B cell (primary cell): ENCODE measurements at regions not wholly inside any gene's neighbourhood (a gene's known extent, or its start where the extent isn't known, plus 50 kb on each side); places are given as distances from the start of the nearest gene placed in this dataset.
"Not testable (repeated sequence)": the region's sequence is repeated elsewhere in the genome, so short reads cannot be mapped to it uniquely, and the experiment has no call there.

Experiments used
- ATAC-seq: fragments of 200-7000 bp; cut with Tn5 transposase; one replicate; pipeline ENCODE4 v1.10.0; 2021; ENCODE audit warnings: low read depth, mild to moderate bottlenecking, moderate number of reproducible peaks, moderate library complexity
- CTCF ChIA-PET: fragments of 350-600 bp; sonication (Branson Sonifier 250); formaldehyde crosslinking; loops from one replicate; lab custom pipeline; 2021; ENCODE audit warnings: antibody characterized with exemption, inconsistent platforms; lab: Charles Lee
- POLR2A ChIA-PET: fragments of 350-600 bp; sonication (Branson Sonifier 250); formaldehyde crosslinking; loops from one replicate; lab custom pipeline; 2021; ENCODE audit warnings: antibody characterized with exemption; lab: Charles Lee
- DNase-seq: peaks from one replicate; pipeline ENCODE4 v3.0.0; 2013
- H2AFZ ChIP-seq: 2 replicates; pipeline ENCODE4 v1.6.1; 2012; ENCODE audit warnings: mild to moderate bottlenecking, low read depth, low read length; ENCODE audit not compliant: insufficient read depth, poor library complexity, severe bottlenecking
- H3K27ac ChIP-seq, 2 donors: 1 replicate in 1 of 2; 2 replicates in 1 of 2; pipeline ENCODE4 v1.5.1; 2012 to 2013; ENCODE audit warnings: low read length in 2 of 2, mild to moderate bottlenecking in 2 of 2, moderate library complexity in 1 of 2
- H3K27me3 ChIP-seq, 4 experiments: fragments of 200-600 bp in 1 of 4; sonication (generic) in 1 of 4; replicated peaks in 1 of 4; 1 replicate in 2 of 4; 2 replicates in 2 of 4; pipeline versions ENCODE4 v1.6.1 to v1.7.0; 2013 to 2016; ENCODE audit warnings: low read length in 3 of 4, mild to moderate bottlenecking in 2 of 4, mixed read lengths in 1 of 4, moderate library complexity in 1 of 4; ENCODE audit not compliant: insufficient read depth in 4 of 4, control insufficient read depth in 3 of 4; ENCODE audit errors: control extremely low read depth in 1 of 4
- H3K36me3 ChIP-seq, 2 experiments: replicated peaks in 1 of 2; 1 replicate in 1 of 2; 2 replicates in 1 of 2; pipeline versions ENCODE4 v1.6.1 to v1.7.1; 2013; ENCODE audit warnings: low read length in 1 of 2; ENCODE audit not compliant: insufficient read depth in 2 of 2, control insufficient read depth in 1 of 2; ENCODE audit errors: control extremely low read depth in 1 of 2, extremely low read depth in 1 of 2
- H3K4me1 ChIP-seq, 2 donors: fragments of 200-600 bp in 1 of 2; sonication (generic) in 1 of 2; 1 replicate in 1 of 2; 2 replicates in 1 of 2; pipeline versions ENCODE4 v1.5.1 to v1.6.1; 2013 to 2017; ENCODE audit warnings: low read length in 2 of 2; ENCODE audit not compliant: control insufficient read depth in 2 of 2, insufficient read depth in 2 of 2
- H3K4me2 ChIP-seq: replicated peaks from 2 replicates; pipeline ENCODE3; 2012; ENCODE audit warnings: mild to moderate bottlenecking, low read depth, low read length; ENCODE audit not compliant: poor library complexity, severe bottlenecking
- H3K4me3 ChIP-seq, 5 experiments: fragments of 200-600 bp in 1 of 5; sonication (generic) in 1 of 5; 1 replicate in 3 of 5; 2 replicates in 2 of 5; pipeline versions ENCODE4 v1.5.1 to v1.7.0; 2011 to 2016; ENCODE audit warnings: low read length in 4 of 5, mild to moderate bottlenecking in 4 of 5, low read depth in 2 of 5, control low read depth in 1 of 5, moderate library complexity in 1 of 5; ENCODE audit not compliant: insufficient read depth in 1 of 5; ENCODE audit errors: control extremely low read depth in 1 of 5, extremely low read depth in 1 of 5
- H3K79me2 ChIP-seq: fragments of 200-600 bp; sonication (generic); one replicate; pipeline ENCODE4 v1.6.0; 2016; ENCODE audit warnings: low read length; ENCODE audit not compliant: control insufficient read depth, insufficient read depth
- H3K9ac ChIP-seq: fragments of 200-600 bp; sonication (generic); 2 replicates; pipeline ENCODE4 v1.6.1; 2017; ENCODE audit warnings: mild to moderate bottlenecking, low read length, moderate library complexity
- H3K9me3 ChIP-seq, 3 donors: one replicate each; pipeline versions ENCODE4 v1.6.1 to v1.7.1; 2013; ENCODE audit warnings: low read length in 2 of 3; ENCODE audit not compliant: control insufficient read depth in 2 of 3, insufficient read depth in 1 of 3; ENCODE audit errors: control extremely low read depth in 1 of 3
- H4K20me1 ChIP-seq: 2 replicates; pipeline ENCODE4 v1.6.0; 2012; ENCODE audit warnings: mild to moderate bottlenecking, low read length; ENCODE audit not compliant: insufficient read depth, control insufficient read depth, poor library complexity, severe bottlenecking
- H3K27ac Mint-ChIP-seq: one replicate; pipeline ENCODE4 v1.8.0; 2021; ENCODE audit warnings: mixed read lengths
- H3K27me3 Mint-ChIP-seq: one replicate; pipeline ENCODE4 v1.8.0; 2021; ENCODE audit warnings: mixed read lengths
- H3K4me1 Mint-ChIP-seq: one replicate; pipeline ENCODE4 v1.8.0; 2021; ENCODE audit warnings: mixed read lengths
- H3K4me3 Mint-ChIP-seq: one replicate; pipeline ENCODE4 v1.8.0; 2021; ENCODE audit warnings: mixed read lengths
- H3K9me3 Mint-ChIP-seq: one replicate; pipeline ENCODE4 v1.8.0; 2022; ENCODE audit warnings: mixed read lengths; ENCODE audit not compliant: insufficient read depth
- EZH2 ChIP-seq: IDR thresholded peaks from 2 replicates; pipeline ENCODE4 v1.6.1; 2012; ENCODE audit warnings: borderline replicate concordance, low read depth, mild to moderate bottlenecking, moderate library complexity, low read length; ENCODE audit not compliant: insufficient read depth, poor library complexity, severe bottlenecking
- WGBS: methylation state at CpG from one replicate; pipeline ENCODE4 v1.1.5; 2013; ENCODE audit warnings: missing lambda C conversion rate; ENCODE audit not compliant: insufficient coverage; 5-methylcytosine and 5-hydroxymethylcytosine counted together
- intact Hi-C: fragments of 100-400 bp; cut with micrococcal nuclease; formaldehyde crosslinking; loops from one replicate; pipeline ENCODE4 v1.10.0; 2022
- TF ChIP-seq, protein P1 (sequence below): fragments of 200-600 bp; IDR thresholded peaks from one replicate; pipeline ENCODE4 v1.8.0; 2022; ENCODE audit warnings: antibody characterized with exemption, mild to moderate bottlenecking

DNA sequence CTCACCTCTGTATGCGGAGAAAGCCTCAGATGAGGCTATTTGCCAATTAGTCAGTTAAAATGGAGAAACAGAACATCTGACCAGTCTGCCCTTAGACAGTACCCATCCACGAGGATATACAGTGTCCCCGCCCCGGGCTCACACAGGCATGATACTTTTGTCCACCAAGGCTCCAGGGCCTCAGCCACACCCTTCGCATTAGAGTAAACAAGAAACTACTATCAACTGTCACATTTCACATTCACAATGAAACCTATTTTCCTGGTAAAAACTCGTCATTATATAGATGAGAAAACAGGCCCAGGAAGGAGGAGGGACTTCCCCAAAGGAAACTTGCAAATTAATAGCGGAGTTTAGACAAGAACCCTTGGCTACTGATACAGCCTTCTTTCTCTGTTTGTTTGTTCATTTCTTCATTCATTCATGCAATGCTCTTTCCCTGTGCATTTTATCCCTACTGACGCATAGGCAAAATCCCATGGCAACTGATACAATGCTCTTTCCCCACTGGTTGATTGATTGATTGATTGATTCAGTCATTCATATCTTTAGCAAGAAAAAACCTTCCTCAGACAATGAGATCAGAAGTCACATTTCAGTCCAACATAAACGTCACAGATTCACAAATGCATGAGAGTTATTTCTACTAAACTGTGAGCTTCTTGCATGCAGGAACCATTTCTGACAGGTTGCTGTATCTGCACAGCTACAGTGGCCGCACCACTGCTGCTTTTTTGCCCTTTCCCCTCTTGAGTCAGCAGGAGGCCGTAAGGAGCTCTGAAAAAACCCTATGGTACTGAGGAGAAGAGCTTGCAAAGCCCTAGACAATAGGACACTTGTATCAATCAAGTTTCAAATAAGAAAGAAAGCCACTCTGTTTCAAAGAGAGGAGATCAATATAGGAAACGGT lies 777.1 kb downstream of the RNF144A start:
- H3K4me3 ChIP-seq: no peak overlapping the region
- CTCF ChIA-PET: no interaction called here
- no peak for TF ChIP-seq EZH2
- TF ChIP-seq, protein P1, sequence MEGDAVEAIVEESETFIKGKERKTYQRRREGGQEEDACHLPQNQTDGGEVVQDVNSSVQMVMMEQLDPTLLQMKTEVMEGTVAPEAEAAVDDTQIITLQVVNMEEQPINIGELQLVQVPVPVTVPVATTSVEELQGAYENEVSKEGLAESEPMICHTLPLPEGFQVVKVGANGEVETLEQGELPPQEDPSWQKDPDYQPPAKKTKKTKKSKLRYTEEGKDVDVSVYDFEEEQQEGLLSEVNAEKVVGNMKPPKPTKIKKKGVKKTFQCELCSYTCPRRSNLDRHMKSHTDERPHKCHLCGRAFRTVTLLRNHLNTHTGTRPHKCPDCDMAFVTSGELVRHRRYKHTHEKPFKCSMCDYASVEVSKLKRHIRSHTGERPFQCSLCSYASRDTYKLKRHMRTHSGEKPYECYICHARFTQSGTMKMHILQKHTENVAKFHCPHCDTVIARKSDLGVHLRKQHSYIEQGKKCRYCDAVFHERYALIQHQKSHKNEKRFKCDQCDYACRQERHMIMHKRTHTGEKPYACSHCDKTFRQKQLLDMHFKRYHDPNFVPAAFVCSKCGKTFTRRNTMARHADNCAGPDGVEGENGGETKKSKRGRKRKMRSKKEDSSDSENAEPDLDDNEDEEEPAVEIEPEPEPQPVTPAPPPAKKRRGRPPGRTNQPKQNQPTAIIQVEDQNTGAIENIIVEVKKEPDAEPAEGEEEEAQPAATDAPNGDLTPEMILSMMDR: no peak
- Mint-ChIP-seq H3K9me3 (no peaks in the 10 kb centered on the region), H3K27me3 (no peaks in the 10 kb centered on the region), H3K4me1 (no peaks in the 10 kb centered on the region), H3K27ac (no peak overlapping the region), H3K4me3 (no peak overlapping the region)
- no peaks in the 10 kb centered on the region for H3K9me3 ChIP-seq
- POLR2A ChIA-PET: no interaction called here
- no peaks in the 10 kb centered on the region for H3K4me1 ChIP-seq
- H3K9ac ChIP-seq: no peak overlapping the region
- H2AFZ ChIP-seq: no peak overlapping the region
- intact Hi-C loops: no loop called here
- H3K27ac ChIP-seq: no peak overlapping the region
- H3K79me2 ChIP-seq: no peaks in the 10 kb centered on the region
- ATAC-seq (no peak), DNase-seq (no peak)
- 85% methylated on average over 4 of the region's 12 CpGs for WGBS
- H4K20me1 ChIP-seq: no peaks in the 10 kb centered on the region
- no peak overlapping the region for H3K4me2 ChIP-seq
- no peaks in the 10 kb centered on the region for H3K36me3 ChIP-seq
- H3K27me3 ChIP-seq: no peaks in the 10 kb centered on the region

DNA sequence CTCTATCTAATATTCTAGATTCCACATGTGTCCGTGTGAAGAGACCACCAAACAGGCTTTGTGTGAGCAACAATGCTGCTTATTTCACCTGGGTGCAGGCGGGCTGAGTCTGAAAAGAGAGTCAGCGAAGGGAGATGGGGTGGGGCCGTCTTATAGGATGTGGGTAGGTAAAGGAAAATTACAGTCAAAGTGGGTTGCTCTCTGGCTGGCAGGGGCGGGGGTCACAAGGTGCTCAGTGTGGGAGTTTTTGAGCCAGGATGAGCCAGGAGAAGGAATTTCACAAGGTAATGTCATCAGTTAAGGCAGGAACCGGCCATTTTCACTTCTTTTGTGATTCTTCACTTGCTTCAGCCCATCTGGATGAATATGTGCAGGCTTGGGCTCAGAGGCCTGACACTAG lies 779.3 kb downstream of the RNF144A start:
- CTCF ChIA-PET, intact Hi-C loops: not testable (repeated sequence)
- POLR2A ChIA-PET: interaction anchor here (0.6 kb wide), 1 partner anchor 193 kb away, joined by 4 read pairs; no protein-coding TSS in a partner anchor

More for the DNA sequence above, 779.3 kb downstream of the RNF144A start:
- not testable (repeated sequence) for H3K4me3 Mint-ChIP-seq, H3K79me2 ChIP-seq, H3K27me3 Mint-ChIP-seq, H3K4me1 ChIP-seq, H4K20me1 ChIP-seq, H3K27ac Mint-ChIP-seq, H3K27me3 ChIP-seq, H2AFZ ChIP-seq, H3K9me3 Mint-ChIP-seq, H3K4me2 ChIP-seq, H3K9ac ChIP-seq, H3K4me1 Mint-ChIP-seq, H3K4me3 ChIP-seq, ATAC-seq, H3K27ac ChIP-seq, H3K36me3 ChIP-seq, H3K9me3 ChIP-seq, DNase-seq
- 96% methylated on average over 4 of the region's 6 CpGs for WGBS
